B cell (primary cell): ENCODE measurements at regions not wholly inside any gene's neighbourhood (a gene's known extent, or its start where the extent isn't known, plus 50 kb on each side); places are given as distances from the start of the nearest gene placed in this dataset.

Experiments
- ATAC-seq: fragments of 200-7000 bp; cut with Tn5 transposase; one replicate; pipeline ENCODE4 v1.10.0; 2021; ENCODE audit warnings: low read depth, mild to moderate bottlenecking, moderate number of reproducible peaks, moderate library complexity
- CTCF ChIA-PET: fragments of 350-600 bp; sonication (Branson Sonifier 250); formaldehyde crosslinking; loops from one replicate; lab custom pipeline; 2021; ENCODE audit warnings: antibody characterized with exemption, inconsistent platforms; lab: Charles Lee
- POLR2A ChIA-PET: fragments of 350-600 bp; sonication (Branson Sonifier 250); formaldehyde crosslinking; loops from one replicate; lab custom pipeline; 2021; ENCODE audit warnings: antibody characterized with exemption; lab: Charles Lee
- DNase-seq: peaks from one replicate; pipeline ENCODE4 v3.0.0; 2013
- H2AFZ ChIP-seq: 2 replicates; pipeline ENCODE4 v1.6.1; 2012; ENCODE audit warnings: mild to moderate bottlenecking, low read depth, low read length; ENCODE audit not compliant: insufficient read depth, poor library complexity, severe bottlenecking
- H3K27ac ChIP-seq, 2 donors: 1 replicate in 1 of 2; 2 replicates in 1 of 2; pipeline ENCODE4 v1.5.1; 2012 to 2013; ENCODE audit warnings: low read length in 2 of 2, mild to moderate bottlenecking in 2 of 2, moderate library complexity in 1 of 2
- H3K27me3 ChIP-seq, 4 experiments: fragments of 200-600 bp in 1 of 4; sonication (generic) in 1 of 4; replicated peaks in 1 of 4; 1 replicate in 2 of 4; 2 replicates in 2 of 4; pipeline versions ENCODE4 v1.6.1 to v1.7.0; 2013 to 2016; ENCODE audit warnings: low read length in 3 of 4, mild to moderate bottlenecking in 2 of 4, mixed read lengths in 1 of 4, moderate library complexity in 1 of 4; ENCODE audit not compliant: insufficient read depth in 4 of 4, control insufficient read depth in 3 of 4; ENCODE audit errors: control extremely low read depth in 1 of 4
- H3K36me3 ChIP-seq, 2 experiments: replicated peaks in 1 of 2; 1 replicate in 1 of 2; 2 replicates in 1 of 2; pipeline versions ENCODE4 v1.6.1 to v1.7.1; 2013; ENCODE audit warnings: low read length in 1 of 2; ENCODE audit not compliant: insufficient read depth in 2 of 2, control insufficient read depth in 1 of 2; ENCODE audit errors: control extremely low read depth in 1 of 2, extremely low read depth in 1 of 2
- H3K4me1 ChIP-seq, 2 donors: fragments of 200-600 bp in 1 of 2; sonication (generic) in 1 of 2; 1 replicate in 1 of 2; 2 replicates in 1 of 2; pipeline versions ENCODE4 v1.5.1 to v1.6.1; 2013 to 2017; ENCODE audit warnings: low read length in 2 of 2; ENCODE audit not compliant: control insufficient read depth in 2 of 2, insufficient read depth in 2 of 2
- H3K4me2 ChIP-seq: replicated peaks from 2 replicates; pipeline ENCODE3; 2012; ENCODE audit warnings: mild to moderate bottlenecking, low read depth, low read length; ENCODE audit not compliant: poor library complexity, severe bottlenecking
- H3K4me3 ChIP-seq, 5 experiments: fragments of 200-600 bp in 1 of 5; sonication (generic) in 1 of 5; 1 replicate in 3 of 5; 2 replicates in 2 of 5; pipeline versions ENCODE4 v1.5.1 to v1.7.0; 2011 to 2016; ENCODE audit warnings: low read length in 4 of 5, mild to moderate bottlenecking in 4 of 5, low read depth in 2 of 5, control low read depth in 1 of 5, moderate library complexity in 1 of 5; ENCODE audit not compliant: insufficient read depth in 1 of 5; ENCODE audit errors: control extremely low read depth in 1 of 5, extremely low read depth in 1 of 5
- H3K79me2 ChIP-seq: fragments of 200-600 bp; sonication (generic); one replicate; pipeline ENCODE4 v1.6.0; 2016; ENCODE audit warnings: low read length; ENCODE audit not compliant: control insufficient read depth, insufficient read depth
- H3K9ac ChIP-seq: fragments of 200-600 bp; sonication (generic); 2 replicates; pipeline ENCODE4 v1.6.1; 2017; ENCODE audit warnings: mild to moderate bottlenecking, low read length, moderate library complexity
- H3K9me3 ChIP-seq, 3 donors: one replicate each; pipeline versions ENCODE4 v1.6.1 to v1.7.1; 2013; ENCODE audit warnings: low read length in 2 of 3; ENCODE audit not compliant: control insufficient read depth in 2 of 3, insufficient read depth in 1 of 3; ENCODE audit errors: control extremely low read depth in 1 of 3
- H4K20me1 ChIP-seq: 2 replicates; pipeline ENCODE4 v1.6.0; 2012; ENCODE audit warnings: mild to moderate bottlenecking, low read length; ENCODE audit not compliant: insufficient read depth, control insufficient read depth, poor library complexity, severe bottlenecking
- H3K27ac Mint-ChIP-seq: one replicate; pipeline ENCODE4 v1.8.0; 2021; ENCODE audit warnings: mixed read lengths
- H3K27me3 Mint-ChIP-seq: one replicate; pipeline ENCODE4 v1.8.0; 2021; ENCODE audit warnings: mixed read lengths
- H3K4me1 Mint-ChIP-seq: one replicate; pipeline ENCODE4 v1.8.0; 2021; ENCODE audit warnings: mixed read lengths
- H3K4me3 Mint-ChIP-seq: one replicate; pipeline ENCODE4 v1.8.0; 2021; ENCODE audit warnings: mixed read lengths
- H3K9me3 Mint-ChIP-seq: one replicate; pipeline ENCODE4 v1.8.0; 2022; ENCODE audit warnings: mixed read lengths; ENCODE audit not compliant: insufficient read depth
- EZH2 ChIP-seq: IDR thresholded peaks from 2 replicates; pipeline ENCODE4 v1.6.1; 2012; ENCODE audit warnings: borderline replicate concordance, low read depth, mild to moderate bottlenecking, moderate library complexity, low read length; ENCODE audit not compliant: insufficient read depth, poor library complexity, severe bottlenecking
- WGBS: methylation state at CpG from one replicate; pipeline ENCODE4 v1.1.5; 2013; ENCODE audit warnings: missing lambda C conversion rate; ENCODE audit not compliant: insufficient coverage; 5-methylcytosine and 5-hydroxymethylcytosine counted together
- intact Hi-C: fragments of 100-400 bp; cut with micrococcal nuclease; formaldehyde crosslinking; loops from one replicate; pipeline ENCODE4 v1.10.0; 2022
- TF ChIP-seq, protein P1 (sequence below): fragments of 200-600 bp; IDR thresholded peaks from one replicate; pipeline ENCODE4 v1.8.0; 2022; ENCODE audit warnings: antibody characterized with exemption, mild to moderate bottlenecking

DNA sequence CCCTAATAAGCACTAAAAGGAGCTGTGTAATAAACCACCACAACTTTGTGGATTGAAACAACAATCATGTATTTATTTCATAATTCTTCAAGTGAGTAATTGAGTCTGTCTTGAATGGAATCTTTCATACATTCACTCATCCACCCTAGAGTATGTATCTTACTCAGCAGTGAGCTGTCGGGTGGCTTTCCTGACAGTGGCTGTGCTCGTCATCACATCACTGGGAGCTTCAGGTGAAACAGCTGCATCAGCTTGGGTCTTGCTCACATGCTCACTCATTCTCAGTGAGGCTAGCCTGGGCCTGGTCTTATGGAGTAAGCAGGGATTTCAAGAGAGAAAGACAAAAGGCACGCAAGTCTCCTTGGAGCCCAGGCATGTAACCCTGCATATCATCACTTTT lies 271.4 kb downstream of the POM121L12 start:
- H3K79me2 ChIP-seq, result no peaks in the 10 kb centered on the region
- peaks cover 3% of the 10 kb centered on the region for H3K9me3 Mint-ChIP-seq
- H3K4me3 Mint-ChIP-seq, result no peak overlapping the region
- H3K9me3 ChIP-seq, result peaks cover 0 to 5% (median 0%) of the 10 kb centered on the region in 3 donors
- no peak overlapping the region for H3K27ac Mint-ChIP-seq
- 89% methylated on average over 3 of the region's 3 CpGs for WGBS
- no peak for TF ChIP-seq EZH2
- no peaks in the 10 kb centered on the region for H3K4me1 ChIP-seq
- no peak for DNase-seq
- no peaks in the 10 kb centered on the region for H3K36me3 ChIP-seq
- no peak overlapping the region for H3K27ac ChIP-seq
- no peak for ATAC-seq
- ChIA-PET CTCF (interaction anchor here (0.9 kb wide), 1 partner anchor 9 kb away, joined by 3 read pairs; no protein-coding TSS in a partner anchor), POLR2A (no interaction called here)
- H3K4me3 ChIP-seq, result no peak overlapping the region
- no peaks in the 10 kb centered on the region for H3K27me3 ChIP-seq
- H2AFZ ChIP-seq, result no peak overlapping the region
- no peaks in the 10 kb centered on the region for H3K27me3 Mint-ChIP-seq
- no peaks in the 10 kb centered on the region for H3K4me1 Mint-ChIP-seq
- no peak overlapping the region for H3K4me2 ChIP-seq
- intact Hi-C loops, result no loop called here
- H3K9ac ChIP-seq, result no peak overlapping the region
- no peaks in the 10 kb centered on the region for H4K20me1 ChIP-seq

DNA sequence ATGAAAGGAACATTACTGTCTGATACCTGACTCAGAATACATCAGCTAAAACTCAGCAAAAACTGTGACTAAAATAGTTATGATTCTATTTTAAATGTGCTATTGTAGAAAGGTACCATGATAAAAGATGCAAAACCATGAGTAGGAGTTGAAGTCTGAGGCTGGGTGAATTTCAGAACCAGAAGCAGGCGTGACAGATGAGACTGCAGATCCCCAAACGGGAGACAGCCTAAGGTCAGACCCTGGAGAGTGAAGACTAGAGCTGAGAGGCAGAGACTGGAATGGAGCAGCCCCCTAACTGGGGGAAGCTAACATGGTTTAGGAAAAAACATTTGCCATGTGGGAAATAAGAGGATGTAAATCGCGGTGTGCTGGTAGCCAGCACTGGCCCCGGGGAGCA lies 275.8 kb downstream of the POM121L12 start:
- H3K4me1 Mint-ChIP-seq, result no peaks in the 10 kb centered on the region
- ChIA-PET CTCF (no interaction called here), POLR2A (no interaction called here)
- H3K27ac ChIP-seq, result no peak overlapping the region
- no peaks in the 10 kb centered on the region for H3K4me1 ChIP-seq
- H3K9me3 ChIP-seq, result peaks cover 0 to 5% (median 0%) of the 10 kb centered on the region in 3 donors
- H4K20me1 ChIP-seq, result no peaks in the 10 kb centered on the region
- H3K9me3 Mint-ChIP-seq, result peaks cover 3% of the 10 kb centered on the region
- H3K36me3 ChIP-seq, result no peaks in the 10 kb centered on the region
- no peak overlapping the region for H3K9ac ChIP-seq
- H3K4me2 ChIP-seq, result no peak overlapping the region
- H3K27me3 Mint-ChIP-seq, result no peaks in the 10 kb centered on the region
- no peak overlapping the region for H3K27ac Mint-ChIP-seq
- 82% methylated on average over 2 of the region's 5 CpGs for WGBS
- no peaks in the 10 kb centered on the region for H3K27me3 ChIP-seq
- no peak overlapping the region for H3K4me3 Mint-ChIP-seq
- intact Hi-C loops, result no loop called here
- ATAC-seq (no peak), DNase-seq (no peak)
- H3K4me3 ChIP-seq, result no peak overlapping the region
- TF ChIP-seq EZH2, result no peak
- TF ChIP-seq, protein P1, sequence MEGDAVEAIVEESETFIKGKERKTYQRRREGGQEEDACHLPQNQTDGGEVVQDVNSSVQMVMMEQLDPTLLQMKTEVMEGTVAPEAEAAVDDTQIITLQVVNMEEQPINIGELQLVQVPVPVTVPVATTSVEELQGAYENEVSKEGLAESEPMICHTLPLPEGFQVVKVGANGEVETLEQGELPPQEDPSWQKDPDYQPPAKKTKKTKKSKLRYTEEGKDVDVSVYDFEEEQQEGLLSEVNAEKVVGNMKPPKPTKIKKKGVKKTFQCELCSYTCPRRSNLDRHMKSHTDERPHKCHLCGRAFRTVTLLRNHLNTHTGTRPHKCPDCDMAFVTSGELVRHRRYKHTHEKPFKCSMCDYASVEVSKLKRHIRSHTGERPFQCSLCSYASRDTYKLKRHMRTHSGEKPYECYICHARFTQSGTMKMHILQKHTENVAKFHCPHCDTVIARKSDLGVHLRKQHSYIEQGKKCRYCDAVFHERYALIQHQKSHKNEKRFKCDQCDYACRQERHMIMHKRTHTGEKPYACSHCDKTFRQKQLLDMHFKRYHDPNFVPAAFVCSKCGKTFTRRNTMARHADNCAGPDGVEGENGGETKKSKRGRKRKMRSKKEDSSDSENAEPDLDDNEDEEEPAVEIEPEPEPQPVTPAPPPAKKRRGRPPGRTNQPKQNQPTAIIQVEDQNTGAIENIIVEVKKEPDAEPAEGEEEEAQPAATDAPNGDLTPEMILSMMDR, result no peak
- no peaks in the 10 kb centered on the region for H3K79me2 ChIP-seq
- no peak overlapping the region for H2AFZ ChIP-seq
